GM12878 (cell line): ENCODE measurements at regions not wholly inside any gene's neighbourhood (a gene's known extent, or its start where the extent isn't known, plus 50 kb on each side); places are given as distances from the start of the nearest gene placed in this dataset.

ENCODE experiments used
- BHLHE40 ChIP-seq, 2 experiments: fragments of 450-650 bp in 1 of 2; IDR thresholded peaks; 2 replicates each; pipeline ENCODE4 v1.6.1; 2011 to 2017; ENCODE audit warnings: low read depth in 2 of 2, borderline replicate concordance in 1 of 2, improper control_type of control experiment in 1 of 2, low read length in 1 of 2, mild to moderate bottlenecking in 1 of 2
- CTCF ChIP-seq, 3 experiments: IDR thresholded peaks in 2 of 3; conservative IDR thresholded peaks in 1 of 3; 2 replicates each; pipeline ENCODE4 v1.5.1; 2011; ENCODE audit warnings: low read depth in 3 of 3, low read length in 3 of 3, mild to moderate bottlenecking in 3 of 3, control low read depth in 2 of 3, moderate library complexity in 2 of 3, inconsistent platforms in 1 of 3, mixed read lengths in 1 of 3; ENCODE audit not compliant: control insufficient read depth in 2 of 3, insufficient read depth in 1 of 3; ENCODE audit errors: extremely low read depth in 1 of 3

DNA sequence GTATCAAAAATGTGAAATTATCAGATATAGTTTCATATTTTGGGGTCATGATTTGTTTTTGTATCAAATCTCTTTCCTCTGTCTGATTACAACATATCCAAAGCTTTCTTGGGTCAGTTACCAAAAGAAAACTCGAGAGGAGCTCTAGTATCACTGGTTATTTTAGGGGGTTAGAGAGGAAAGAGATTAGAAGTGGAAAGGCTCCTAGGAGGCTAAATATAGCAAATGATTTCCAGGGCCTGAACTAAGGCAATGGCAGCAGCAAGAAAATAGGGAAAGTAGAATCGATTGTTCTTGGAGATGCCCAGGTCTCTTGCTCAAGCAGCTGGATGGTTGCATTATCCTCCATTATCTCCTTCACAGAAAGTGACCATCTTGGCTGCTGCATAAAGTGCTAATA is 72.9 kb downstream of the NHLRC3 start:
- TF ChIP-seq BHLHE40 (IDR thresholded peaks at IDR 0.05; ENCODE audit: borderline replicate concordance in 1 of 2, low read depth in 2 of 2, low read length in 1 of 2) = no peak
- no peak for TF ChIP-seq CTCF (IDR thresholded peaks at IDR 0.05 in 2 of 3, conservative IDR thresholded peaks at IDR 0.05 in 1 of 3; ENCODE audit: control insufficient read depth in 2 of 3, extremely low read depth in 1 of 3, insufficient read depth in 1 of 3, low read depth in 3 of 3, low read length in 3 of 3)
